Ovary (tissue), 7 donors: ENCODE measurements at regions not wholly inside any gene's neighbourhood (a gene's known extent, or its start where the extent isn't known, plus 50 kb on each side); places are given as distances from the start of the nearest gene placed in this dataset.

Source experiments
- DNase-seq, 5 donors: peaks; one replicate each; pipeline ENCODE4 v3.0.0-alpha.2; 2019 to 2020
- H3K27ac ChIP-seq, 2 donors: fragments of 200-600 bp; one replicate each; pipeline versions ENCODE4 v1.5.1 to v1.8.0; 2019 to 2022
- H3K27me3 ChIP-seq: fragments of 200-600 bp; one replicate; pipeline ENCODE4 v1.8.0; 2022
- H3K36me3 ChIP-seq: fragments of 200-600 bp; sonication (generic); one replicate; pipeline ENCODE4 v1.5.1; 2019
- H3K4me1 ChIP-seq: one replicate; pipeline ENCODE4 v1.8.1; 2013; ENCODE audit warnings: mild to moderate bottlenecking, moderate library complexity; ENCODE audit not compliant: insufficient read depth
- H3K4me3 ChIP-seq: fragments of 200-600 bp; sonication (generic); one replicate; pipeline ENCODE4 v1.5.1; 2017
- H3K9me3 ChIP-seq, 2 donors: fragments of 200-600 bp in 1 of 2; sonication (generic) in 1 of 2; one replicate each; pipeline versions ENCODE4 v1.5.1 to v1.8.1; 2013 to 2019; ENCODE audit warnings: mild to moderate bottlenecking in 1 of 2, moderate library complexity in 1 of 2
- CTCF ChIP-seq, 3 donors: fragments of 450-650 bp in 2 of 3; fragments of 200-600 bp in 1 of 3; IDR thresholded peaks; one replicate each; pipeline versions ENCODE4 v1.5.1 to v1.8.0; 2016 to 2022; ENCODE audit warnings: antibody characterized with exemption in 3 of 3, mild to moderate bottlenecking in 1 of 3
- EP300 ChIP-seq: sonication (generic); formaldehyde crosslinking; IDR thresholded peaks from one replicate; pipeline ENCODE4 v1.6.1; 2017; ENCODE audit warnings: antibody characterized with exemption
- POLR2A ChIP-seq: fragments of 450-650 bp; IDR thresholded peaks from one replicate; pipeline ENCODE4 v1.6.1; 2017; ENCODE audit warnings: antibody characterized with exemption, mild to moderate bottlenecking, moderate library complexity
- WGBS, 3 donors: extraction: QIAGEN DNeasy Blood & Tissue Kit in 1 of 3; methylation state at CpG; one replicate each; pipeline versions ENCODE4 v1.1.5 to v1.1.7; 2013 to 2017; 5-methylcytosine and 5-hydroxymethylcytosine counted together
- intact Hi-C, 4 donors: fragments of 100-400 bp; cut with DNase I; formaldehyde crosslinking; loops; one replicate each; pipeline versions ENCODE4 v1.11.0 to v1.15.1; 2022 to 2023
- donor health status: DM: no; HTN: no; CAD: no; lungs with moderate emphysema.
- donor health status: DM: no; HTN: no; CAD: no.
- donor health status: Bipolar disorder and iron deficiency.
- donor health status: DM: no; HTN: no; CAD: no.
- donor health status: DM: yes; HTN: yes; CAD: no.

DNA sequence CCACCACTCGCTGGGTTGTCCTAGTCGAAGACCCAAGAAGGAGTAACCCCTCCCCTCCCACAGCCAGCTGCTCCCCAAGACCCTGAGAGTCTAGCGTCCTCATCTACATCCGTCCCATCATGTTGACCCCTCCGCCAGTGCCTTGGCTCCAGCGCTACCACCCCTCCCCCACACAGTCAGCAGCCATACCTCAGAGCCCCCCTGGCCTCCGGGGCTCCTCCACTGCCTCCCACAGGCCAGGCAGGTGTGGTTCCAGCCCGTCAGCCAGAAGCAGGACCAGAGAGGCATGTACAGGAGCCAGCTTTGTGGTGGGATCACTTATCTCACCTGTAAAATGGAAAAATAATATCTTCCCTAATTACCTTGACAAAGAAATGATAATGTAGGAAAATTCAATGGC, 51.5 kb upstream of the PHF21B start:
- TF ChIP-seq POLR2A, result no peak
- no peak for TF ChIP-seq CTCF (IDR thresholded peaks at IDR 0.05)
- TF ChIP-seq EP300, result no peak
- intact Hi-C loops, result no loop called here
- no peaks in the 10 kb centered on the region for H3K36me3 ChIP-seq
- H3K9me3 ChIP-seq, result no peaks in the 10 kb centered on the region
- H3K27me3 ChIP-seq, result no peaks in the 10 kb centered on the region
- DNase-seq, result no peak
- WGBS, 3 donors, result 79 to 88% (median 79%) methylated on average over 8 of the region's 8 CpGs
- H3K4me1 ChIP-seq, result no peaks in the 10 kb centered on the region
- no peak overlapping the region for H3K4me3 ChIP-seq
- H3K27ac ChIP-seq, result no peak overlapping the region

DNA sequence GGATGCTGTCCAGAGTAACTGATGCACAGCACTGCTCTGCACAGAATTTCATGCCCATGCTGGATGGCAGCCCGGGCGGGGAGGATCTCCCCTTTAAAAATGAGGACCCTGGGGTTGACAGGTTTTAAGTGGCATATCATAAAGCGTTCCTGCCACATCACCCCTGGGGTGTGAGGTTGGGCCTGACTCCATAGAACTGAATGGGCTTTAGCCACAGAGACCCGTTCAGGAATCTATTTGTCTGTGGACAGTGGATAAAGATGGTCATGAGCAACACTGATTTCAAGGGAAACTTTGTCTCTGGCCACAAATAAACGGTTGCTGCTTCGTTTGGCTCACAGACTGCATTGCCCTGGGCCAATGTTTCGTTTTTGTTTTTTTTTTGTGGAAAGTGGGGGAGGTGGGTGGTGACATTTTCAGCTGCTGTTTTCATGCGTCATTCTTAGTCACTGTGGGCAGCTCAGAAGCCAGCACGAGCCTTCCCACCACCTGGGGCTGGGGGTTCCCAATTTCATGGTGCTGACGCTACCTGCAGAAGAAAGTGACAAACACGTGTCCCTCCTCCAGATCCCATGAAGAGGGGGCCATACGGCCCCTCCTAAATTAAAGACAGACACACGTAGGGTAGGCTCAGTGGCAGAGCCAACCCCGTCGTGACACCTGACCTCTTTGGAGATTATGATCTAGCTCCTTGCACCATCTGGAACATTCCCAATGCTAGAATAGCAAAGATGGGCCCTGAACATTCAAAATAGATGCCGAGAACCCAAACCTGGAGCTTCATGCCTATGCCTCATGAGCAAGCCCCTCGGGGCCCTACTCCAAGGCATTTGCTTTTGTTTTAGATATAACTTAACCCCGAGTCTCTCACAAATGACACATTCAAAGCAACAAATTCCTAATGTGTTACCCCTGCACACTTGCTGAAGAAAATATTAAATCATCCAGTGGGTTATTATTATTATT, 54.8 kb upstream of the PHF21B start:
- no peaks in the 10 kb centered on the region for H3K36me3 ChIP-seq
- no peak overlapping the region for H3K27ac ChIP-seq
- TF ChIP-seq POLR2A, result no peak
- no peak for TF ChIP-seq EP300
- TF ChIP-seq CTCF (IDR thresholded peaks at IDR 0.05), result no peak
- 31 to 43% (median 32%) methylated on average over 18 of the region's 18 CpGs for WGBS, 3 donors
- DNase-seq, result no peak
- H3K4me1 ChIP-seq, result no peaks in the 10 kb centered on the region
- H3K27me3 ChIP-seq, result no peaks in the 10 kb centered on the region
- intact Hi-C loops, result no loop called here
- no peak overlapping the region for H3K4me3 ChIP-seq
- H3K9me3 ChIP-seq, result no peaks in the 10 kb centered on the region

DNA sequence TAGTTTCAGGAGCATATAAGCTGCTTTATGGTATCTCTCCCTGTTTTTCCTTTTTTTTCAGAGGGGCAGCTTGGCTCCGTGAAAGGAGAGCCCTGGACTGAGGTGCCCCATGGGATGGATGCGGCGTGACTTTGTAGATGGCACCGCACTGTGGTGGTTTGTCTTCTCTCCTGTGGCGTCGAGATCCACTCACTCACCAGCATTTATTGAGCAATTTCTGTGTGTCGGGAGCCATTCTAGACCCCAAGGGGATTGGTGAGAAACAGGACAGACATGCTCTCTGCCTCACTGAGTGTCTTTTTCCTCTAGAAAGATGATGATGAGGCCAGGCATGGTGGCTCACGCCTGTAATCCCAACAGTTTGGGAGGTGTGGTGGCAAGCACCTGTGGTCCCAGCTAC, 55.9 kb upstream of the PHF21B start:
- 92 to 93% (median 92%) methylated on average over 8 of the region's 8 CpGs for WGBS, 3 donors
- no peaks in the 10 kb centered on the region for H3K36me3 ChIP-seq
- DNase-seq, result no peak
- no peaks in the 10 kb centered on the region for H3K9me3 ChIP-seq
- TF ChIP-seq POLR2A (no peak), CTCF (IDR thresholded peaks at IDR 0.05) (no peak), EP300 (no peak)
- no peaks in the 10 kb centered on the region for H3K4me1 ChIP-seq
- H3K27me3 ChIP-seq, result no peaks in the 10 kb centered on the region
- no peak overlapping the region for H3K4me3 ChIP-seq
- H3K27ac ChIP-seq, result no peak overlapping the region
- intact Hi-C loops, result no loop called here

DNA sequence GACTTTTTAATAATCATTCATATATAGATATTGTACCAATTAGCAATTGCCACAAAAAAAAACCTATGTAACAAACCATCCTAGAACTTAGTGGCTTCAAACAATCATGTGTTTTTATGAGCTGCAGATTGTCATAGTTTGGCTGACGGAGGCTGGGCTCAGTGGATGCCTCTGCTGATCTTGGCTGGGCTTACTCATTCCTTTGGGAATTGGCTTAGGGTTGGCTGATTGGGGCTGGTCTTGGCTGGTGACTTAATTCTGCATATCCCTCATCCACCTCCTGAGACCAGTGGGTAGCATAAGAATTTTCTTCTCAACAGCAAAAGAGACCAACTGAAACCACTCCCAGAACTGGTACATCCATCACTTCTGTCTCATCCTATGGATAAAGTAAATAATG, 57.9 kb upstream of the PHF21B start:
- intact Hi-C loops, result no loop called here
- Histone ChIP-seq H3K27me3 (no peaks in the 10 kb centered on the region), H3K27ac (no peak overlapping the region), H3K4me1 (no peaks in the 10 kb centered on the region), H3K4me3 (no peak overlapping the region), H3K36me3 (no peaks in the 10 kb centered on the region), H3K9me3 (no peaks in the 10 kb centered on the region)
- no peak for DNase-seq
- TF ChIP-seq EP300 (no peak), CTCF (IDR thresholded peaks at IDR 0.05) (no peak), POLR2A (no peak)
- 76 to 78% (median 78%) methylated on average over 1 of the region's 1 CpG for WGBS, 3 donors
